Breast epithelium (tissue), 3 donors: ENCODE measurements at regions not wholly inside any gene's neighbourhood (a gene's known extent, or its start where the extent isn't known, plus 50 kb on each side); places are given as distances from the start of the nearest gene placed in this dataset.

ENCODE experiments used
- CTCF ChIP-seq, 3 donors: fragments of 450-650 bp; IDR thresholded peaks; one replicate each; pipeline ENCODE4 v1.5.1; 2016 to 2017; ENCODE audit warnings: antibody characterized with exemption in 3 of 3, mild to moderate bottlenecking in 3 of 3, moderate library complexity in 3 of 3
- POLR2A ChIP-seq: fragments of 450-650 bp; IDR thresholded peaks from one replicate; pipeline ENCODE4 v1.6.1; 2016; ENCODE audit warnings: antibody characterized with exemption, mild to moderate bottlenecking, moderate library complexity
- POLR2AphosphoS5 ChIP-seq, 3 donors: sonication (generic); formaldehyde crosslinking; IDR thresholded peaks; one replicate each; pipeline ENCODE4 v1.6.1; 2017; ENCODE audit warnings: antibody characterized with exemption in 3 of 3

- no peak for TF ChIP-seq CTCF (IDR thresholded peaks at IDR 0.05)
- TF ChIP-seq POLR2A, result no peak
- no peak for TF ChIP-seq POLR2AphosphoS5 (IDR thresholded peaks at IDR 0.05)
Measured at GRCh38 chrX:140342410-140342809, 162.5 kb downstream of the SOX3 start.
